ENCODE measurements at regions not wholly inside any gene's neighbourhood (a gene's known extent, or its start where the extent isn't known, plus 50 kb on each side); places are given as distances from the start of the nearest gene placed in this dataset.

- intact Hi-C loops (cut with DNase I) = no loop called here
- no peak overlapping the region for H3K4me3 ChIP-seq
- no peaks in the 10 kb centered on the region for H3K4me1 ChIP-seq (ENCODE audit: insufficient read depth)
- H3K27me3 ChIP-seq = no peaks in the 10 kb centered on the region
- no peaks in the 10 kb centered on the region for H3K36me3 ChIP-seq
- H3K9me3 ChIP-seq = no peaks in the 10 kb centered on the region
- H3K27ac ChIP-seq = no peak overlapping the region
- TF ChIP-seq POLR2A (IDR thresholded peaks at IDR 0.05) = no peak
- no peak for TF ChIP-seq CTCF (IDR thresholded peaks at IDR 0.05)
- no peak for TF ChIP-seq EP300 (IDR thresholded peaks at IDR 0.05)
- DNase-seq = no peak
- 77 to 89% (median 88%) methylated on average over 1 of the region's 1 CpG for WGBS, 3 donors
Measured at GRCh38 chr4:16450724-16451123, 224.5 kb upstream of the TAPT1 start.

GRCh38 chr4:16450031-16450430 is 223.8 kb upstream of the TAPT1 start:
- TF ChIP-seq POLR2A (IDR thresholded peaks at IDR 0.05) (no peak), CTCF (IDR thresholded peaks at IDR 0.05) (no peak), EP300 (IDR thresholded peaks at IDR 0.05) (no peak)
- Histone ChIP-seq H3K4me3 (no peak overlapping the region), H3K36me3 (no peaks in the 10 kb centered on the region), H3K27ac (no peak overlapping the region), H3K27me3 (no peaks in the 10 kb centered on the region), H3K4me1 (ENCODE audit: insufficient read depth) (no peaks in the 10 kb centered on the region), H3K9me3 (no peaks in the 10 kb centered on the region)
- WGBS, 3 donors = 59 to 63% (median 60%) methylated on average over 3 of the region's 3 CpGs
- no peak for DNase-seq
- intact Hi-C loops (cut with DNase I) = no loop called here

- H3K27me3 ChIP-seq = no peaks in the 10 kb centered on the region
- DNase-seq = no peak
- WGBS, 3 donors = 46 to 61% (median 47%) methylated on average over 2 of the region's 2 CpGs
- intact Hi-C loops (cut with DNase I) = no loop called here
- no peaks in the 10 kb centered on the region for H3K36me3 ChIP-seq
- no peaks in the 10 kb centered on the region for H3K4me1 ChIP-seq (ENCODE audit: insufficient read depth)
- no peaks in the 10 kb centered on the region for H3K9me3 ChIP-seq
- no peak for TF ChIP-seq POLR2A (IDR thresholded peaks at IDR 0.05)
- no peak for TF ChIP-seq EP300 (IDR thresholded peaks at IDR 0.05)
- no peak for TF ChIP-seq CTCF (IDR thresholded peaks at IDR 0.05)
- no peak overlapping the region for H3K4me3 ChIP-seq
- H3K27ac ChIP-seq = no peak overlapping the region
Measured at GRCh38 chr4:16449406-16449805, 223.1 kb upstream of the TAPT1 start.

GRCh38 chr4:16448241-16448840 is 222.1 kb upstream of the TAPT1 start:
- Histone ChIP-seq H3K36me3 (no peaks in the 10 kb centered on the region), H3K4me3 (no peak overlapping the region), H3K27me3 (no peaks in the 10 kb centered on the region), H3K27ac (no peak overlapping the region), H3K4me1 (ENCODE audit: insufficient read depth) (no peaks in the 10 kb centered on the region), H3K9me3 (no peaks in the 10 kb centered on the region)
- WGBS, 3 donors = 68 to 77% (median 73%) methylated on average over 9 of the region's 9 CpGs
- no peak for TF ChIP-seq EP300 (IDR thresholded peaks at IDR 0.05)
- TF ChIP-seq CTCF (IDR thresholded peaks at IDR 0.05) = no peak
- TF ChIP-seq POLR2A (IDR thresholded peaks at IDR 0.05) = no peak
- intact Hi-C loops (cut with DNase I) = no loop called here
- DNase-seq = no peak

All from ovary (tissue), 7 donors.